ENCODE measurements at regions not wholly inside any gene's neighbourhood (a gene's known extent, or its start where the extent isn't known, plus 50 kb on each side); places are given as distances from the start of the nearest gene placed in this dataset.
"Not testable (repeated sequence)": the region's sequence is repeated elsewhere in the genome, so short reads cannot be mapped to it uniquely, and the experiment has no call there.

GRCh38 chr1:29629401-29629800, 393.1 kb downstream of the PTPRU start:
- DNase-seq (ENCODE audit: low spot score) = no peak
- FAIRE-seq = no peak

- FAIRE-seq (no peak), DNase-seq (ENCODE audit: low spot score) (no peak)
Observed at GRCh38 chr1:29628190-29628589, 391.9 kb downstream of the PTPRU start.

GRCh38 chr1:29626726-29627125, 390.4 kb downstream of the PTPRU start:
- no peak for FAIRE-seq
- no peak for DNase-seq (ENCODE audit: low spot score)

- FAIRE-seq = no peak
Observed at GRCh38 chr1:29626066-29626465, 389.7 kb downstream of the PTPRU start.

DNA sequence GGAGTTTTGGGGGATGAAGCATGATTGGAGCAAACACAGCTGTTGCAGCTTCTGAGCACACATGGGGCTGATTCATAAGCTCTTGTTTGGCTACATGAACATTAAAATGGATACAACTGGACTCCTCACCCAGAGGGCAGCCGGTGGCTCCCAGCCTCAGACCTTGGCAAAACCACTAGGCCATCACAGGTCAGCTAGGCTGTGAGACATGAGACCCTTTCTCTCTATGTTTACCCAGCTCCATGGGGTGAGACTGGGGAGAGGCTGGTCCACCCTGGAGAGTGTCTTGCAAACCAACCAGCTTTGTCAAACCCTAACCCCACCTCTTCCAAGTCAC, 388.7 kb downstream of the PTPRU start:
- FAIRE-seq (no peak), DNase-seq (ENCODE audit: low spot score) (no peak)

More at GRCh38 chr1:29626066-29626465, 389.7 kb downstream of the PTPRU start:
- no peak for DNase-seq (ENCODE audit: low spot score)

DNA sequence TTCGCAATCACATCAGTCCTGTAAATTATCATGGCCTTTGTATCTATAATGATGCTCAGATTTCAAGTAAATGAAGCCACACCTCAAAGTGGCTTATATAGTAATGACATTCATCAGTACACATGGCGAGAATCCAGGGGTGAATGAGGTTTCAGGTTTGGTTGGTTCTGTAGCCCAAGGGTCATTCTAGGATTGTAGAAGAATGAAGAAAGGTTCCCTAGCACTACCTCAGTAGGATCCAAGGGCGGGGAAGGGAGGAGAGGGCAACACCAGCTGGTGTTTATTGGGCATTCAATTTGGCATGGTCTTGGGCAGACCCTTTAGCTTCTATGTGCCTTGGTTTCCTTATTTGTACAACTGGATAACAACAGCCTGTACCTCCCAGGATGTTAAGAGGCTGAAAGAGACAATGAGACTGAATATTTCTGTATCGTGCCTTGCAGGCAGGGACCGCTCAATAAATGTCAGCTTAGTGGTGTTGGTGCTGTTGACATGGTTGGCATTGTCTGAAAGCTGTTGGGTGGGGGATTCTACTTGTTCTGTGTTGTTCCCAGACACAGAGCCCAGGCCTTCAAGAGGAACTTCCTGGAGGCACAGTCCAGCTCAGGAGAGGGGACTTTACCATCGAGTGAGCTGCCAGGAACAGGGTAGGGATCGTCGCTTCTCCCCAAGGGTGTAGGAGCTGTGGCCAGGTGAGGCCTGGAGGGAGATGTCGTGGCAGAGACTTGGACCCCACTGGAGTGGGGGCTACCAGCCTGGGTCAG, 388.2 kb downstream of the PTPRU start:
- no peak for FAIRE-seq

GRCh38 chr1:29623501-29623900, 387.2 kb downstream of the PTPRU start:
- DNase-seq (ENCODE audit: low spot score) (no peak), FAIRE-seq (no peak)

More for the DNA sequence above, 388.2 kb downstream of the PTPRU start:
- no peak for DNase-seq (ENCODE audit: low spot score)

- FAIRE-seq (no peak), DNase-seq (ENCODE audit: low spot score) (no peak)
Observed at GRCh38 chr1:29621826-29622435, 385.6 kb downstream of the PTPRU start.

- FAIRE-seq (no peak), DNase-seq (ENCODE audit: low spot score) (no peak)
Observed at GRCh38 chr1:29620631-29621030, 384.3 kb downstream of the PTPRU start.

DNA sequence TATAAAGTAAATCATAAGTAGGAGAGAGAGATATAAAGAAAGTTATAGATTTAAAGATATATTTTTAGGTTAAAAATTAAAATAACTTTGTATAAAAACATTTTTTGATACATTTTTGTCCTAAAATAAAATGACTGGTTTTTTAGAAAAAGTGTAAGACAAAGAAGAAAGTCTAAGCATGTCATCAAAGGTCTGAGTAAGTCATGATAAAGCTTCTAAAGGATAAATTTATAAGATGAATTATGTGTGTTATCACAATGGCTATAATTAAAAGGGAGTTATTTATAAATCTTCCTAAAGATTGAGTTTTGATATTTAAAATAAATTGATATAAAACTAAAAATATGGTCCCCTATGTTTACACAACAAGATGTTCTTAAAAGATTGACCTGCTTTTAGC, 370.9 kb downstream of the PTPRU start:
- DNase-seq (ENCODE audit: low spot score) = no peak
- FAIRE-seq = no peak

DNA sequence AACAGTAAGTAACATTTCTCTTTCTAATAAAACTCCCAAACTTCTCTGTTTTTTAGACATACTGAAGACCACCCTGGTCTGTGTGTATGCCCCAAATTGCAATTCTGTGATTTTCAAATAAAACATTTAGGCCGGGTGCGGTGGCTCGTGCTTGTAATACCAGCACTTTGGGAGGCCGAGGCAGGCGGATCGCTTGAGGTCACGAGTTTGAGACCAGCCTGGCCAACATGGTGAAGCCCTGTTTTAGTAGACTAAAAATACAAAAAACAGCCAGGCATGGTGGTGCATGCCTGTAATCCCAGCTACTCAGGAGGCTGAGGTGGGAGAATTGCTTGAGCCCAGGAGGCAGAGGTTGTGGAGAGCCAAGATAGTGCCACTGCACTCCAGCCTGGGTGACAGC, 368.5 kb downstream of the PTPRU start:
- not testable (repeated sequence) for FAIRE-seq

GRCh38 chr1:29603622-29604021, 367.3 kb downstream of the PTPRU start:
- FAIRE-seq = no peak

More for the DNA sequence above, 368.5 kb downstream of the PTPRU start:
- DNase-seq (ENCODE audit: low spot score) = not testable (repeated sequence)

DNA sequence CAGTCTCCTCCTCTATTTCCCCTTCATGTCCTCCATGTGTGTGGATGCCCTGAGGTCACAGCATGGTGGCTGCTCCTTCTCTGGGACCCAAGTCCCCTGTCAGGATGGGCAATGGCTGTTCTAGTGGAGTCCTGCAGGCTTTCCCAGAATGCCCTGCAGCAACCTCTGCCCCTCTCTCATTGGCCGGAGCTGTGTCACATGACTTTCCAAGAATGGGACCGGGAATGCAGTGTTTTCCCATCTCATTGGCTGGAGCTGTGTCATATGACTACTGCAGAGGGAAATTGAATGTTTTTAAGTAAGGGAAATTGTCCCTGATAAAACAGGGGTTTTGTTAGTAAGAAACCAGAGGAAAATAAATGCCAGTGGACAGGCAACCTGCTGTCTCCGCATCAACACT, 365.9 kb downstream of the PTPRU start:
- DNase-seq (ENCODE audit: low spot score) (no peak), FAIRE-seq (no peak)

More at GRCh38 chr1:29603622-29604021, 367.3 kb downstream of the PTPRU start:
- no peak for DNase-seq (ENCODE audit: low spot score)

DNA sequence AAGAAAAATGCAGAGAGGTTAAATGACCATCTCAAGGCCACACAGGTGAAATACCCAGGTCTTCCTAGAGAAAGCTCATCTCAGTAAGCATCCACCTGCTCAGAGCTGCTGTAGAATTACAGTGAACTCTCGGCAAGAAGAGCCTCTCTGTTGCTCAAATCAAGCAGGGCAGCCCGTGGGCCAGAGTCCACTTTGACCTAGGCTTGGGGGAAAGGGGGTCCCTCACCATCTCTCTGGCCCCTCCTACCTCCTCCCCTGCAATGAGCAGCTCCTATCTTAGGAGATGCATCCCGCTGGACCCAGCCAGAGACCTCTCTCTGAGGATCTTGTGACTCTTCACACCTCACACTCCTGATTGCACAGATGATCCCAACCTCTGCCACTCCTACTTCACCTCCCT, 364.7 kb downstream of the PTPRU start:
- DNase-seq (ENCODE audit: low spot score) (no peak), FAIRE-seq (no peak)

GRCh38 chr1:29599826-29600225, 363.5 kb downstream of the PTPRU start:
- no peak for FAIRE-seq
- no peak for DNase-seq (ENCODE audit: low spot score)

GRCh38 chr1:29599071-29599470, 362.7 kb downstream of the PTPRU start:
- no peak for FAIRE-seq
- DNase-seq (ENCODE audit: low spot score) = no peak

- DNase-seq (ENCODE audit: low spot score) (no peak), FAIRE-seq (no peak)
Observed at GRCh38 chr1:29597861-29598260, 361.5 kb downstream of the PTPRU start.

DNA sequence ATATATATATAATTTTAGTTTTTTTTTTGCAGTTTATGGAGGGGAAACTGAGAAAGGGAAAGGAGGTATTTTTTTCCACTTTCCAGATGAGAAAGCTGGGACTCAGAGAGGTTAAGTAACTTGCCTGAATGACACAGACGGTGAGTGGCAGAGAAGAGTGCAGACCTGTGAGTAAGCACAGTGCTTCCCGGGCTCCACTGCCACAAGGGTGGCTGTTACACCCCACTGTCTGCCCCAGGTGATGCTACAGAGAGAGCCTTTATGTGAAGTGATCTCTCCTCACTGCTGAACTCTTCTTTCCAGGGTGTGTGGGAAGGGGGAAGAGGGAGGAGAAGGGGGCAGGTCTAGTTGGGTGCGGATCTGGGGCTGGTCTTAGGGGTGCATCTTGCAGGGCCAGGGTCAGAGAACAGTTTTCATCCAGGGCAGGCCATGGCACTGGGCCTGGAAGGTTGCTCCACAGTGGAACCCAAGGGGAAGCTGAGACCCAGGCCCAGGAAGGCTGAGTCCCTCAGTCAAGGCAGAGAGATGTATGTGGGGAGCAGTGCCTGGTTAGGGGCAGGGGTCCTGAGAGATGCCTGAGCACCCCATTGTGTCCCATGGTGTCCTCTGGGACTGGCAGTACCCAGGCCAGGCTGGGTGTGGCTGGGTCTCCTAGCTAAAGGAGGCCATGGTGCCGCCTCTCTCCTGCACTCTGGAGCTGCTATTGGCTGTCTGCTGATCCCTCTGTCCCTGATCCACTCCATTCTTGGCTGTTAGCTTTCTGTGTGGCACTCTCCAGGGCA, 357.5 kb downstream of the PTPRU start:
- no peak for FAIRE-seq

GRCh38 chr1:29592731-29593130, 356.4 kb downstream of the PTPRU start:
- DNase-seq (ENCODE audit: low spot score) (no peak), FAIRE-seq (no peak)

More for the DNA sequence above, 357.5 kb downstream of the PTPRU start:
- no peak for DNase-seq (ENCODE audit: low spot score)

- FAIRE-seq (no peak), DNase-seq (ENCODE audit: low spot score) (no peak)
Observed at GRCh38 chr1:29592261-29592615, 355.9 kb downstream of the PTPRU start.

- FAIRE-seq (no peak), DNase-seq (ENCODE audit: low spot score) (no peak)
Observed at GRCh38 chr1:29591601-29592260, 355.4 kb downstream of the PTPRU start.

All from RCC 7860 (cell line).